Astrocyte (in vitro differentiated cells and primary cell): ENCODE measurements at regions not wholly inside any gene's neighbourhood (a gene's known extent, or its start where the extent isn't known, plus 50 kb on each side); places are given as distances from the start of the nearest gene placed in this dataset.

Experiments used
- DNase-seq: peaks from one replicate; pipeline ENCODE4 v3.0.0-alpha.2; 2010; ENCODE audit warnings: low read depth
- FAIRE-seq: peaks from 2 replicates; lab custom pipeline; 2011; peaks lifted over from hg19 to GRCh38; lab: Jason Lieb, UNC
- H2AFZ ChIP-seq: 2 replicates; pipeline ENCODE4 v1.6.0; 2012; ENCODE audit warnings: low read depth, low read length, inconsistent platforms
- H3K27ac ChIP-seq: 2 replicates; pipeline ENCODE4 v1.5.1; 2011; ENCODE audit warnings: low read depth, low read length, inconsistent platforms
- H3K27me3 ChIP-seq: 2 replicates; pipeline ENCODE4 v1.6.0; 2011; ENCODE audit warnings: low read length, inconsistent platforms; ENCODE audit not compliant: insufficient read depth
- H3K36me3 ChIP-seq: 2 replicates; pipeline ENCODE4 v1.5.1; 2011; ENCODE audit warnings: low read length, inconsistent platforms; ENCODE audit not compliant: insufficient read depth
- H3K4me1 ChIP-seq: 2 replicates; pipeline ENCODE4 v1.5.1; 2011; ENCODE audit warnings: low read length, inconsistent platforms; ENCODE audit not compliant: insufficient read depth
- H3K4me2 ChIP-seq: 2 replicates; pipeline ENCODE4 v1.6.0; 2012; ENCODE audit warnings: low read length, inconsistent platforms
- H3K4me3 ChIP-seq: 2 replicates; pipeline ENCODE4 v1.5.1; 2011; ENCODE audit warnings: low read depth, mild to moderate bottlenecking, low read length, inconsistent platforms; ENCODE audit not compliant: insufficient read depth
- H3K79me2 ChIP-seq: 2 replicates; pipeline ENCODE4 v1.6.0; 2012; ENCODE audit warnings: mild to moderate bottlenecking, low read length, inconsistent platforms; ENCODE audit not compliant: insufficient read depth
- H3K9ac ChIP-seq: 2 replicates; pipeline ENCODE4 v1.6.0; 2012; ENCODE audit warnings: mild to moderate bottlenecking, low read length, inconsistent platforms
- H3K9me3 ChIP-seq: 2 replicates; pipeline ENCODE4 v1.5.1; 2012; ENCODE audit warnings: low read depth, mild to moderate bottlenecking, low read length, inconsistent platforms; ENCODE audit not compliant: insufficient read depth
- H4K20me1 ChIP-seq: 2 replicates; pipeline ENCODE4 v1.6.0; 2012; ENCODE audit warnings: low read length, inconsistent platforms; ENCODE audit not compliant: insufficient read depth
- H3K27ac Mint-ChIP-seq: one replicate; pipeline ENCODE4 v1.8.0; 2021; ENCODE audit warnings: mild to moderate bottlenecking, mixed read lengths; ENCODE audit not compliant: unreplicated experiment
- H3K27me3 Mint-ChIP-seq: one replicate; pipeline ENCODE4 v1.8.0; 2021; ENCODE audit warnings: low read depth, mixed read lengths; ENCODE audit not compliant: unreplicated experiment
- H3K36me3 Mint-ChIP-seq: one replicate; pipeline ENCODE4 v1.8.0; 2021; ENCODE audit warnings: low read depth, mixed read lengths; ENCODE audit not compliant: unreplicated experiment
- H3K4me1 Mint-ChIP-seq: one replicate; pipeline ENCODE4 v1.8.0; 2021; ENCODE audit warnings: low read depth, mixed read lengths; ENCODE audit not compliant: unreplicated experiment
- H3K4me3 Mint-ChIP-seq: one replicate; pipeline ENCODE4 v1.8.0; 2021; ENCODE audit warnings: mild to moderate bottlenecking, moderate library complexity, mixed read lengths; ENCODE audit not compliant: unreplicated experiment
- H3K9me3 Mint-ChIP-seq: one replicate; pipeline ENCODE4 v1.8.0; 2021; ENCODE audit warnings: mild to moderate bottlenecking, mixed read lengths; ENCODE audit not compliant: unreplicated experiment
- CTCF ChIP-seq: IDR thresholded peaks from 2 replicates; pipeline ENCODE4 v1.5.1; 2011; ENCODE audit warnings: low read depth, mild to moderate bottlenecking, inconsistent platforms, low read length, moderate library complexity; ENCODE audit not compliant: insufficient read depth
- EZH2 ChIP-seq: IDR thresholded peaks from 2 replicates; pipeline ENCODE4 v1.6.1; 2012; ENCODE audit warnings: mild to moderate bottlenecking, low read length, inconsistent platforms; ENCODE audit not compliant: insufficient read depth

DNA sequence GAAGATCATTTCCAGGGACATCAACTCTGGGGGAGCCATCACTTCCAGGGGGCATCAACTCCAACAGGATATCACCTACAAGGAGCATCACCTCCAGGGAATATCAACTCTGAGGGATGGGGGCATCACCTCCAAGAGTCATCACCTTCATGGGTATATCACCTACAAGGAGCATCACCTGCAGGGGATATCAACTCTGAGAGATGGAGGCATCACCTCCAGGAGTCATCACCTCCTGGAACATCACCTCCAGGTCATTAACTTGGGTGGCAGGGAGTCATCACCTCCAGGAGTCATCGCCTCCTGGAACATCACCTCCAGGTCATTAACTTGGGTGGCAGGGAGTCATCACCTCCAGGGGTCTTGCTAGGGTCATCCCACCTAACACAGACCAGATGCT lies 167.6 kb downstream of the NDUFA10 start:
- Mint-ChIP-seq H3K27me3 (peaks cover 17% of the 10 kb centered on the region), H3K36me3 (no peaks in the 10 kb centered on the region), H3K27ac (no peak overlapping the region), H3K9me3 (peaks cover 12% of the 10 kb centered on the region), H3K4me1 (no peaks in the 10 kb centered on the region), H3K4me3 (no peak overlapping the region)
- Histone ChIP-seq H3K27me3 (no peaks in the 10 kb centered on the region), H3K4me1 (no peaks in the 10 kb centered on the region), H3K4me2 (no peak overlapping the region), H3K79me2 (no peaks in the 10 kb centered on the region), H3K36me3 (no peaks in the 10 kb centered on the region), H3K9me3 (peaks cover 7% of the 10 kb centered on the region), H4K20me1 (no peaks in the 10 kb centered on the region), H3K27ac (no peak overlapping the region), H3K4me3 (no peak overlapping the region), H2AFZ (no peak overlapping the region), H3K9ac (no peak overlapping the region)
- DNase-seq: no peak
- no peak for FAIRE-seq
- TF ChIP-seq CTCF (no peak), EZH2 (no peak)

GRCh38 chr2:239856620-239857285 lies 168.4 kb downstream of the NDUFA10 start:
- H3K9ac ChIP-seq: no peak overlapping the region
- FAIRE-seq (no peak), DNase-seq (no peak)
- Mint-ChIP-seq H3K4me1 (no peaks in the 10 kb centered on the region), H3K4me3 (no peak overlapping the region), H3K27ac (no peak overlapping the region), H3K27me3 (peaks cover 15% of the 10 kb centered on the region), H3K9me3 (peaks cover 12% of the 10 kb centered on the region), H3K36me3 (no peaks in the 10 kb centered on the region)
- no peaks in the 10 kb centered on the region for H3K4me1 ChIP-seq
- H3K4me3 ChIP-seq: no peak overlapping the region
- no peaks in the 10 kb centered on the region for H3K27me3 ChIP-seq
- H2AFZ ChIP-seq: no peak overlapping the region
- H3K4me2 ChIP-seq: no peak overlapping the region
- peaks cover 7% of the 10 kb centered on the region for H3K9me3 ChIP-seq
- no peak for TF ChIP-seq CTCF
- no peak for TF ChIP-seq EZH2
- no peak overlapping the region for H3K27ac ChIP-seq
- no peaks in the 10 kb centered on the region for H4K20me1 ChIP-seq
- no peaks in the 10 kb centered on the region for H3K36me3 ChIP-seq
- no peaks in the 10 kb centered on the region for H3K79me2 ChIP-seq

DNA sequence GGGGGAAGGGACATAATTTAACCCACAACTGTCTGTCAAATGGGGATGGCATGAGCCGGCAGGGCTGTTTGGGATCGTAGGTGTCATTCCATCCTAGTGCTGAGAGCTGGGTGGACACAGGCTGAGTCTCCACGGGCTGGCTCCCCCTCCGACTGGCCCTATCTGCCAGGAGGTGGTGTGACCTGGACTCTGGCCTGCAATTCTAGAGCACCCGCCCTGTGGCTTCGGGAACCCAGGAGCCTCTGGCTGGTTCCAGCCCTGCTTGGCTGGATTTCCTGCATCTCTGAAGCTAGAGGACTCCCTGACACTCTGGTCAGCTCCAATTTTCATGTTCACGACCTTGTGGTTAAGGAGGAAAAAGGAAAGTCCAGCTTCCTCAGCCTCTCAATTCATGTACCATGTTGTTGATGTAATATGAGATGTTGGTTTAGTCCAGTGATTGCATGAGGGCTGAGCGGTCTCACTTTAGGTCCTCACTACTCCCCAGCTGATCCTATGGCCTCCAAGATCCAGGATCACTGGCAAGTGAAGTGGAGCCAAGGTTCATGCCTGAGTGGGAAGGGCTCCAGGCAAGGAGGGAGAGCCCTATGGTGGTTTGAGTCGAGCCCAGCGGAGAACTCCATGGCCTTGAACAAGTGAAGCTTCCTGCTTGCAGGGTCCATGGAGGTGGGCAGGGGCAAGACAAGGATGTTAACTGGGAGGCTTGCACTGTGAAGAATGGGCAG lies 169.1 kb downstream of the NDUFA10 start:
- TF ChIP-seq EZH2 (no peak), CTCF (no peak)
- no peak overlapping the region for H3K4me3 ChIP-seq
- H3K4me2 ChIP-seq: no peak overlapping the region
- DNase-seq (no peak), FAIRE-seq (no peak)
- no peak overlapping the region for H2AFZ ChIP-seq
- no peaks in the 10 kb centered on the region for H3K27me3 ChIP-seq
- H3K36me3 Mint-ChIP-seq: peaks cover 5% of the 10 kb centered on the region
- peaks cover 7% of the 10 kb centered on the region for H3K9me3 ChIP-seq
- H3K9ac ChIP-seq: no peak overlapping the region
- H3K9me3 Mint-ChIP-seq: peaks cover 19% of the 10 kb centered on the region
- H3K4me3 Mint-ChIP-seq: no peak overlapping the region
- no peaks in the 10 kb centered on the region for H3K36me3 ChIP-seq
- no peaks in the 10 kb centered on the region for H4K20me1 ChIP-seq
- peaks cover 14% of the 10 kb centered on the region for H3K27me3 Mint-ChIP-seq
- no peak overlapping the region for H3K27ac ChIP-seq
- H3K27ac Mint-ChIP-seq: no peak overlapping the region
- no peaks in the 10 kb centered on the region for H3K4me1 Mint-ChIP-seq
- no peaks in the 10 kb centered on the region for H3K79me2 ChIP-seq
- H3K4me1 ChIP-seq: no peaks in the 10 kb centered on the region
